Coronary artery (tissue), 2 donors: ENCODE measurements at regions not wholly inside any gene's neighbourhood (a gene's known extent, or its start where the extent isn't known, plus 50 kb on each side); places are given as distances from the start of the nearest gene placed in this dataset.

Source experiments
- DNase-seq: peaks from one replicate; pipeline ENCODE4 v3.0.0-alpha.2; 2017; ENCODE audit warnings: low spot score
- H3K27ac ChIP-seq, 2 donors: fragments of 200-600 bp; sonication (generic); one replicate each; pipeline ENCODE4 v1.5.1; 2016 to 2019
- H3K4me3 ChIP-seq: fragments of 200-600 bp; sonication (generic); 2 replicates; pipeline ENCODE4 v1.5.1; 2016; ENCODE audit warnings: mild to moderate bottlenecking, moderate library complexity
- CTCF ChIP-seq: fragments of 200-600 bp; sonication (generic); IDR thresholded peaks from one replicate; pipeline ENCODE4 v1.5.1; 2019; ENCODE audit warnings: antibody characterized with exemption

GRCh38 chrX:128884430-128884829 is 638.9 kb downstream of the SMARCA1 start:
- no peak for DNase-seq
- no peak for TF ChIP-seq CTCF

GRCh38 chrX:128883650-128884049 is 639.6 kb downstream of the SMARCA1 start:
- TF ChIP-seq CTCF: no peak
- Histone ChIP-seq H3K4me3 (no peak overlapping the region), H3K27ac (no peak overlapping the region)
- no peak for DNase-seq

More at GRCh38 chrX:128884430-128884829, 638.9 kb downstream of the SMARCA1 start:
- Histone ChIP-seq H3K4me3 (no peak overlapping the region), H3K27ac (no peak overlapping the region)

- H3K27ac ChIP-seq: no peak overlapping the region
- DNase-seq: no peak
- TF ChIP-seq CTCF: no peak
- no peak overlapping the region for H3K4me3 ChIP-seq
Observed at GRCh38 chrX:128870361-128870760, 652.9 kb downstream of the SMARCA1 start.

- Histone ChIP-seq H3K27ac (no peak overlapping the region), H3K4me3 (no peak overlapping the region)
- no peak for DNase-seq
- no peak for TF ChIP-seq CTCF
Observed at GRCh38 chrX:128862557-128862956, 660.7 kb downstream of the SMARCA1 start.

GRCh38 chrX:128848374-128848773 is 674.9 kb downstream of the SMARCA1 start:
- DNase-seq: no peak
- Histone ChIP-seq H3K4me3 (no peak overlapping the region), H3K27ac (no peak overlapping the region)
- no peak for TF ChIP-seq CTCF

GRCh38 chrX:128846385-128846784 is 676.9 kb downstream of the SMARCA1 start:
- Histone ChIP-seq H3K4me3 (no peak overlapping the region), H3K27ac (no peak overlapping the region)
- no peak for TF ChIP-seq CTCF
- DNase-seq: no peak

GRCh38 chrX:128818690-128819089 is 704.6 kb downstream of the SMARCA1 start:
- no peak for TF ChIP-seq CTCF
- H3K4me3 ChIP-seq: no peak overlapping the region
- no peak overlapping the region for H3K27ac ChIP-seq
- no peak for DNase-seq
